ENCODE measurements at regions not wholly inside any gene's neighbourhood (a gene's known extent, or its start where the extent isn't known, plus 50 kb on each side); places are given as distances from the start of the nearest gene placed in this dataset.

DNA sequence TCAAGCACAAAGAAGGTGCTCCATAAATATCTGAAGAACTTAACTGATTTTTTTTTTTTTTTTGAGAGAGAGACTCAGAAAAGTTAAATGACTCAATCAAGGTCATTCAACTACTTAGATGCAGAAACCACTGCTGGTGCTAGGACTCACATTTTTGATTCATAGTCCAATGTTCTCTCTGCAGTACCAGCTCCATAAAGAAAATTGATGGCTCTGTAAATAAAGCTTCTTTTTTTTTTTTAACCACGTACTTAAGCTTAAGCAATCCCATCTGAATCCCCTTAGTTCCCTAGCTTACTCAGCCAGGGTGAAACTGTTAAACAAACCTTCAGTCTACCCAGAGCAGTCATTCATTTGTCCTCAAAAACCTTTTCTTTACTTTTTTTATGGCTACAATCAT lies 657.0 kb upstream of the WWC1 start:
- H3K9me3 Mint-ChIP-seq = peaks cover 1 to 7% (median 2%) of the 10 kb centered on the region in 3 donors
- H3K4me3 Mint-ChIP-seq = no peak overlapping the region
- no peaks in the 10 kb centered on the region for H3K36me3 Mint-ChIP-seq
- H3K27me3 Mint-ChIP-seq = no peaks in the 10 kb centered on the region
- H3K4me1 Mint-ChIP-seq = no peaks in the 10 kb centered on the region
- no peak overlapping the region for H3K27ac Mint-ChIP-seq

DNA sequence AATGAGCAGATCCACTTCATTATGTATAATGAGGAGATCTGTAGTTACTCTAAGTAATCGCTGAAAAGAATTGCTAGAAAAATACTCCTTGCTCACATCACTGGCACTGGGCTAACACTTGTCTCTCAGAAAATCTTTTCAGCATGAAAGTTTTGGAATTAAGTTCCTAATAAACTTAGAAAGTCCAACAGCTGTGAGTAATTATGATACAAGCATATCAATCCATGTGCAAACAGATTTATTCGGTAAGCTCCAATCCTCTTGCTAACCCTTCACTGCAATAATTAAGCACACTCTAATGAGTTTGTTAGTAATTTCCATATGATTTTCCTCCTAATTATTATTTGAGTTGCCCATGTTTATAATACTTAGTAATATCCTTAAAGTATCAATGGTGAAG lies 652.6 kb upstream of the WWC1 start:
- H3K4me1 Mint-ChIP-seq = no peaks in the 10 kb centered on the region
- no peaks in the 10 kb centered on the region for H3K9me3 Mint-ChIP-seq
- no peak overlapping the region for H3K4me3 Mint-ChIP-seq
- H3K27me3 Mint-ChIP-seq = no peaks in the 10 kb centered on the region
- no peak overlapping the region for H3K27ac Mint-ChIP-seq
- H3K36me3 Mint-ChIP-seq = no peaks in the 10 kb centered on the region

GRCh38 chr5:167639273-167639672 lies 652.2 kb upstream of the WWC1 start:
- no peak overlapping the region for H3K4me3 Mint-ChIP-seq
- H3K4me1 Mint-ChIP-seq = no peaks in the 10 kb centered on the region
- H3K36me3 Mint-ChIP-seq = no peaks in the 10 kb centered on the region
- H3K27ac Mint-ChIP-seq = no peak overlapping the region
- no peaks in the 10 kb centered on the region for H3K27me3 Mint-ChIP-seq
- no peaks in the 10 kb centered on the region for H3K9me3 Mint-ChIP-seq

DNA sequence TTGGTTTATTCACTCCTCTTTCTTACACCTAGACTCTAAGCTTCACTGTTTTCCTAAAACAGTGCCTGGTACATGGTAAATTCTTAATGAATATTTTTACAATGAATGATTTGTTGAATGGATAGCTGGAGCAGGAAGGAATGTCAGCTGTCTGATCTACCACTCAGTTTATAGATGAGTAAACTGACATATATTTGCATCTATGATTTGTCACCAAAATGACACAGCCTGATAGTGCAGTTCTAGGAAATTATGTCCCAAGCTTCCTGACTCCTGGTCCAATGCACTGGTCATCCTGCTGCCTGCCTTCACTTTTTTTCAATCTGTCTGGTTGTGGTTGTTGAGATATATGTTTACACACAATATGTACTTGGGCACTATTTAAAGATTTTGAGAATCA lies 651.7 kb upstream of the WWC1 start:
- H3K36me3 Mint-ChIP-seq = no peaks in the 10 kb centered on the region
- no peak overlapping the region for H3K27ac Mint-ChIP-seq
- H3K4me1 Mint-ChIP-seq = no peaks in the 10 kb centered on the region
- H3K4me3 Mint-ChIP-seq = no peak overlapping the region
- H3K27me3 Mint-ChIP-seq = no peaks in the 10 kb centered on the region
- H3K9me3 Mint-ChIP-seq = no peaks in the 10 kb centered on the region

- no peaks in the 10 kb centered on the region for H3K36me3 Mint-ChIP-seq
- H3K9me3 Mint-ChIP-seq = peaks cover 0 to 5% (median 2%) of the 10 kb centered on the region in 3 donors
- no peak overlapping the region for H3K27ac Mint-ChIP-seq
- no peaks in the 10 kb centered on the region for H3K27me3 Mint-ChIP-seq
- H3K4me1 Mint-ChIP-seq = no peaks in the 10 kb centered on the region
- H3K4me3 Mint-ChIP-seq = no peak overlapping the region
Measured at GRCh38 chr5:167642181-167642580, 649.3 kb upstream of the WWC1 start.

- no peak overlapping the region for H3K4me3 Mint-ChIP-seq
- H3K27ac Mint-ChIP-seq = no peak overlapping the region
- peaks cover 1 to 5% (median 2%) of the 10 kb centered on the region in 3 donors for H3K9me3 Mint-ChIP-seq
- no peaks in the 10 kb centered on the region for H3K4me1 Mint-ChIP-seq
- H3K36me3 Mint-ChIP-seq = no peaks in the 10 kb centered on the region
- no peaks in the 10 kb centered on the region for H3K27me3 Mint-ChIP-seq
Measured at GRCh38 chr5:167642779-167643517, 648.5 kb upstream of the WWC1 start.

DNA sequence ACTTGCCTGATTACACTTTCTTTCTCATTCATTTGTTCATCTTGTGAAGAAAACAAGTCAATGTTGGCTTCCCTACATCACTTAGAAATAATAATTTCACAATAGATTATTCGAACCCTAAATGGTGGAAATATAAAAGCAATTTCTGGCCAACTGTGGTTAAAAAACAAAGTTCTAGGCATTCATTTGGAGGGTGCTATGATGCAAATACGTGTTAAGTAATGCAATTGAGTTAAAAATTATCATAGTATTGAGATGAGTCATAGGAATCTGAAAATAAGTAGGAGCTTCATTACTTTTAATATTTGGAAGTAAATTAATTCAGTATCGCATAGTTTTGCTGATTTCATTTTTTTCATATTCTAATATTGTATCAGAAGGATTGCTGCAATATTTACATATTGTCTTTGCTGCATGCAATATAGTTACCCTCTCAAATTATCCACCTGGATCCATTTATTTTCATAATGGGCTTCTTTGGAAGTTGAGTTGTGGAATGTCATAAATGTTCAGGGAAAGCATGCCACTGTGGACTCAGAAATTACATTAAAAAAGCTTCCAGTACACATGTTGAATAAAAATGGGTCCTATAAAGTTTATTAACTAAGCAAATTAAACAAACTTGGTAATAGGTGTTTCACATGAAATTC lies 647.7 kb upstream of the WWC1 start:
- Mint-ChIP-seq H3K27ac (no peak overlapping the region), H3K36me3 (no peaks in the 10 kb centered on the region), H3K4me1 (no peaks in the 10 kb centered on the region), H3K27me3 (no peaks in the 10 kb centered on the region), H3K4me3 (no peak overlapping the region), H3K9me3 (peaks cover 1 to 5% (median 2%) of the 10 kb centered on the region in 3 donors)

DNA sequence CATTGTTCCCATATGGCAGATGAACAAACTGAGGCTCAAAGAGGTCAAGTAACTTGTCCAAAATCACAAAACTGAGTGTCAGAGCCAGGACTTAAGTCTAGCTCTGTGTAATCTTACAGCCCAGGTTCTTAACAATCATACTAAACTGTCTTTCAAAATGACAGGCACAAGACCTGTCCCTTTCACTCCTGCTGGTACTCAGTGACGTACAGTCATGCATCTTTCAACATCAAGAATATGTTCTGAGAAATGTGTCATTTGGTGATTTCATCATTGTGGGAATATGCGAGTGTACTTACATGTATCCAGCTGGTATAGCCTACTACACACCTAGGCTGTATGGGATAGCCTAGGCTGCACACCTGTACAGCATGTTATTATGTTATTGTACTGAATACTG lies 646.8 kb upstream of the WWC1 start:
- Mint-ChIP-seq H3K27ac (no peak overlapping the region), H3K36me3 (no peaks in the 10 kb centered on the region)

GRCh38 chr5:167649471-167649870 lies 642.0 kb upstream of the WWC1 start:
- no peaks in the 10 kb centered on the region for H3K4me1 Mint-ChIP-seq
- no peak overlapping the region for H3K4me3 Mint-ChIP-seq
- H3K36me3 Mint-ChIP-seq = no peaks in the 10 kb centered on the region
- no peaks in the 10 kb centered on the region for H3K27me3 Mint-ChIP-seq
- H3K9me3 Mint-ChIP-seq = peaks cover 3 to 13% (median 6%) of the 10 kb centered on the region in 3 donors
- no peak overlapping the region for H3K27ac Mint-ChIP-seq

More for the DNA sequence above, 646.8 kb upstream of the WWC1 start:
- Mint-ChIP-seq H3K27me3 (no peaks in the 10 kb centered on the region), H3K4me1 (no peaks in the 10 kb centered on the region), H3K4me3 (no peak overlapping the region), H3K9me3 (peaks cover 1 to 5% (median 2%) of the 10 kb centered on the region in 3 donors)

DNA sequence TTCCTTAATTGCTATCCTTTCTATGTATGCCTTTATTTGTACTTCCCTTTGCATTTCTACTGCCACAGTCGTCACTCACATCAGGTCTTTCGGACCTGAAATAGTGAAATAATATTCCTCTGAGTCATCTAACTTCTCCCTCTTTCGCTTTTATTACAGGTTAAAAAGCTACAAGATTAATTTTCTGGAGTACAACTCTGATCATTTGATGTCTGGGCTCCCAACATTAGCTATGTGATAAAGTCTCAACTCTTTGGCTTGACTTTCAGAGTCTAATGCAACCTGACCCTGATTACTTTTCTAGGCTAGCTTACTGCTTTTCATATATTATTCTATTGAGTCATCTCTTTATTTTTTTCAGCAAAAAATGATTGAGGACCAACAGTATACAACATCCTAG lies 638.8 kb upstream of the WWC1 start:
- H3K4me1 Mint-ChIP-seq = no peaks in the 10 kb centered on the region
- no peak overlapping the region for H3K4me3 Mint-ChIP-seq
- H3K36me3 Mint-ChIP-seq = no peaks in the 10 kb centered on the region
- H3K27me3 Mint-ChIP-seq = no peaks in the 10 kb centered on the region
- no peak overlapping the region for H3K27ac Mint-ChIP-seq
- H3K9me3 Mint-ChIP-seq = peaks cover 1 to 7% (median 4%) of the 10 kb centered on the region in 3 donors

DNA sequence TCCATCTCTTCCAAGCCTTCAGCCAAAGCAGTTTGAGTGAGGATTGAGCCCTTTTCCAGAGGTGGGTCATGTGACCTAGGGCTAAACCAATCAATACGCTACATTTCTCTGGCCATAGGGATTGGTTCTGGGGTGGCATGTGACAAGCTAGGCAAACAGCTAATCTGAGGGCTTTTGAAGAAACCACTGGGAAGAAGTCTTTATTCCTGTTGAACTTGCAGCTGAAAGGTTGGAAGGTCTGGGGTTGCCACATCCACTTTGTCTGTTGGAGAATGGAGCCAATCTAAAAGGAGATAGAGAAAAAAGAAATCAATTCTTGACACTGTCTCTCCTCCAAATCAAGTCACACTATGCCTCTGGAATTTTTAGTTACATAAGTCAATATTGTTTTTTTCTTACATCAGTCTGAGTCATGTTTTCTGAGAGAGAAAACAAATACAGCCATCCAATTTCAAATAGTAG lies 637.8 kb upstream of the WWC1 start:
- Mint-ChIP-seq H3K27ac (no peak overlapping the region), H3K9me3 (peaks cover 1 to 7% (median 4%) of the 10 kb centered on the region in 3 donors), H3K36me3 (no peaks in the 10 kb centered on the region), H3K4me3 (no peak overlapping the region), H3K4me1 (no peaks in the 10 kb centered on the region), H3K27me3 (no peaks in the 10 kb centered on the region)

- peaks cover 0 to 7% (median 4%) of the 10 kb centered on the region in 3 donors for H3K9me3 Mint-ChIP-seq
- H3K4me3 Mint-ChIP-seq = no peak overlapping the region
Measured at GRCh38 chr5:167657016-167657415, 634.4 kb upstream of the WWC1 start.

GRCh38 chr5:167658889-167659288 lies 632.6 kb upstream of the WWC1 start:
- H3K4me3 Mint-ChIP-seq = no peak overlapping the region
- no peaks in the 10 kb centered on the region for H3K36me3 Mint-ChIP-seq
- H3K27me3 Mint-ChIP-seq = no peaks in the 10 kb centered on the region
- H3K27ac Mint-ChIP-seq = no peak overlapping the region
- no peaks in the 10 kb centered on the region for H3K9me3 Mint-ChIP-seq
- H3K4me1 Mint-ChIP-seq = no peaks in the 10 kb centered on the region

More at GRCh38 chr5:167657016-167657415, 634.4 kb upstream of the WWC1 start:
- Mint-ChIP-seq H3K36me3 (no peaks in the 10 kb centered on the region), H3K27me3 (no peaks in the 10 kb centered on the region), H3K27ac (no peak overlapping the region), H3K4me1 (no peaks in the 10 kb centered on the region)

DNA sequence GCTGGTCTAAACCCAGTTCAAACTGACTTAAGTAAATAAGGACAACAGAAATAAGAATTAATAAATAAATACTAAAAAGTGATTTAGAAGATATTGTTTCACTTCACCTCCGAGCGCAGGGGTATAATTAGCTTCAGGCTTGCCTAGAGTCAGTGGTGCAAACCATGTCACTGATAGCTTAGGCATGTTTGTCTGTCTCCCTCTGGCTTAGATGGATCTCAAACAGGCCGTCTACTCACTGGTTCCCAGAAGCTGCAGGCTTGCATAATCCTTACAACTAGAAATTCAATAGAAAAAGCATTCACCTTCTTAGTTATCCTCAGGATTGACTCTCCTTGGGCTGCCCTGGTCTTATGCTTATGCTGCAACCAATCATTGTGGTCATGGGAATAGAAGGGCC lies 629.8 kb upstream of the WWC1 start:
- H3K27ac Mint-ChIP-seq = no peak overlapping the region
- no peaks in the 10 kb centered on the region for H3K27me3 Mint-ChIP-seq
- H3K4me3 Mint-ChIP-seq = no peak overlapping the region
- no peaks in the 10 kb centered on the region for H3K9me3 Mint-ChIP-seq
- H3K36me3 Mint-ChIP-seq = no peaks in the 10 kb centered on the region
- H3K4me1 Mint-ChIP-seq = no peaks in the 10 kb centered on the region

DNA sequence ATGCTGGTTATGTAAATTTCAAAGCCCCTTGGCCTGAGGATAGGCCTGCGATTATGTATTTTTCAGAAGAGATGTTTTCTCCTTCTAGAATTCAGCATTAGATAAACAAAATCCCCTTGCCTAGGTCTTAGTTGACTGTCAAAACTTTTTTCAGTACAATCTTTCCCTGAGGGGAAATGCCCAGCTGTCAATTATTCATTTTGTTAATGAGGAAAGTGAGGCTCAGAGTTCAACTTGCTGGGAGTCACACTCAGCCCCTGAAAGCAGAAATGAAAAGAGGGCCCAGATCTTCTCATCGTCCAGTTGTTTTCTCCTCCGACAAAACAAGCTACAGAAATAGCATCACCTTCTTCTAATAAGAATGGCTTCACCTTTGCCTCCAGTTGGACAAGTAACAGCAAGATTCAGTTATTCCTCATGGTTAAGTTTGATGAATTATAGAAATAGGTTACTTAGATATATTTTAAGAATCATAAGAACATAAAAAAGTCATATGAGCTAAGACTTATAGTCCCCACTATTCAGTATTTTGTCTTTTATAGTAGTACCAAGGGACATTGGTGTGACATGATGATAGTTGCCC lies 627.1 kb upstream of the WWC1 start:
- Mint-ChIP-seq H3K27me3 (no peaks in the 10 kb centered on the region), H3K27ac (no peak overlapping the region), H3K36me3 (no peaks in the 10 kb centered on the region), H3K9me3 (no peaks in the 10 kb centered on the region), H3K4me1 (no peaks in the 10 kb centered on the region), H3K4me3 (no peak overlapping the region)

Data from IgD-negative memory B cell (primary cell).